Ovary (tissue), 7 donors: ENCODE measurements at regions not wholly inside any gene's neighbourhood (a gene's known extent, or its start where the extent isn't known, plus 50 kb on each side); places are given as distances from the start of the nearest gene placed in this dataset. TPM values are rescaled to one million over a fixed set of nuclear protein-coding genes. Genes with fewer than 3 reads are reported as not detected.

Experiments
- DNase-seq, 5 donors: peaks; one replicate each; pipeline ENCODE4 v3.0.0-alpha.2; 2019 to 2020
- H3K27ac ChIP-seq, 2 donors: fragments of 200-600 bp; one replicate each; pipeline versions ENCODE4 v1.5.1 to v1.8.0; 2019 to 2022
- H3K27me3 ChIP-seq: fragments of 200-600 bp; one replicate; pipeline ENCODE4 v1.8.0; 2022
- H3K36me3 ChIP-seq: fragments of 200-600 bp; sonication (generic); one replicate; pipeline ENCODE4 v1.5.1; 2019
- H3K4me1 ChIP-seq: one replicate; pipeline ENCODE4 v1.8.1; 2013; ENCODE audit warnings: mild to moderate bottlenecking, moderate library complexity; ENCODE audit not compliant: insufficient read depth
- H3K4me3 ChIP-seq: fragments of 200-600 bp; sonication (generic); one replicate; pipeline ENCODE4 v1.5.1; 2017
- H3K9me3 ChIP-seq, 2 donors: fragments of 200-600 bp in 1 of 2; sonication (generic) in 1 of 2; one replicate each; pipeline versions ENCODE4 v1.5.1 to v1.8.1; 2013 to 2019; ENCODE audit warnings: mild to moderate bottlenecking in 1 of 2, moderate library complexity in 1 of 2
- EP300 ChIP-seq: sonication (generic); formaldehyde crosslinking; IDR thresholded peaks from one replicate; pipeline ENCODE4 v1.6.1; 2017; ENCODE audit warnings: antibody characterized with exemption
- POLR2A ChIP-seq: fragments of 450-650 bp; IDR thresholded peaks from one replicate; pipeline ENCODE4 v1.6.1; 2017; ENCODE audit warnings: antibody characterized with exemption, mild to moderate bottlenecking, moderate library complexity
- WGBS, 3 donors: extraction: QIAGEN DNeasy Blood & Tissue Kit in 1 of 3; methylation state at CpG; one replicate each; pipeline versions ENCODE4 v1.1.5 to v1.1.7; 2013 to 2017; 5-methylcytosine and 5-hydroxymethylcytosine counted together
- intact Hi-C, 4 donors: fragments of 100-400 bp; cut with DNase I; formaldehyde crosslinking; loops; one replicate each; pipeline versions ENCODE4 v1.11.0 to v1.15.1; 2022 to 2023
- small RNA-seq: library from RNA; depleted of rRNA; stranded (forward); fragments of <200 nt; gene quantifications from one replicate; pipeline ENCODE3, GENCODE V24; 2016
- TF ChIP-seq, protein P1 (sequence below), 3 donors: fragments of 450-650 bp in 2 of 3; fragments of 200-600 bp in 1 of 3; IDR thresholded peaks; one replicate each; pipeline versions ENCODE4 v1.5.1 to v1.8.0; 2016 to 2022; ENCODE audit warnings: antibody characterized with exemption in 3 of 3, mild to moderate bottlenecking in 1 of 3
- donor health status: DM: no; HTN: no; CAD: no; lungs with moderate emphysema.
- donor health status: DM: no; HTN: no; CAD: no.
- donor health status: Bipolar disorder and iron deficiency.
- donor health status: DM: no; HTN: no; CAD: no.
- donor health status: DM: yes; HTN: yes; CAD: no.

DNA sequence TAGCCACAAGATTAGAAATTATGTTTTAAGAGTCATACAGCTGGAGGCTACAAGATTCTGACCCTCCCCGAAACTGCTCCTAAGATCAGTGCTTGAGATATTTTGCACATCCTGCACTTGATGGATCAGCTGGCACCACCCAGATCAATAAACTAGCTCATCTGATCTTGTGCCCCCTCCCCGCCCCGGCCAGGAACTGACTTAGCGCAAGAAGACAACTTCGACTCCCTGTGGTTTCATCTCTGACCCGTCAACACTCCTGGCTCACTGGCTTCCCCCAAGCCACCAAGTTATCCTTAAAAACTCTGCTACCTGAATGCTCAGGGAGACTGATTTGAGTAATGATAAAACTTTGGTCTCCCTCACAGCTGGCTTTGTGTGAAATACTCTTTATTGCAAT is 73.5 kb upstream of the NPSR1 start:
- no peak overlapping the region for H3K27ac ChIP-seq
- no peak overlapping the region for H3K4me3 ChIP-seq
- TF ChIP-seq EP300 (no peak), POLR2A (no peak)
- TF ChIP-seq, protein P1, sequence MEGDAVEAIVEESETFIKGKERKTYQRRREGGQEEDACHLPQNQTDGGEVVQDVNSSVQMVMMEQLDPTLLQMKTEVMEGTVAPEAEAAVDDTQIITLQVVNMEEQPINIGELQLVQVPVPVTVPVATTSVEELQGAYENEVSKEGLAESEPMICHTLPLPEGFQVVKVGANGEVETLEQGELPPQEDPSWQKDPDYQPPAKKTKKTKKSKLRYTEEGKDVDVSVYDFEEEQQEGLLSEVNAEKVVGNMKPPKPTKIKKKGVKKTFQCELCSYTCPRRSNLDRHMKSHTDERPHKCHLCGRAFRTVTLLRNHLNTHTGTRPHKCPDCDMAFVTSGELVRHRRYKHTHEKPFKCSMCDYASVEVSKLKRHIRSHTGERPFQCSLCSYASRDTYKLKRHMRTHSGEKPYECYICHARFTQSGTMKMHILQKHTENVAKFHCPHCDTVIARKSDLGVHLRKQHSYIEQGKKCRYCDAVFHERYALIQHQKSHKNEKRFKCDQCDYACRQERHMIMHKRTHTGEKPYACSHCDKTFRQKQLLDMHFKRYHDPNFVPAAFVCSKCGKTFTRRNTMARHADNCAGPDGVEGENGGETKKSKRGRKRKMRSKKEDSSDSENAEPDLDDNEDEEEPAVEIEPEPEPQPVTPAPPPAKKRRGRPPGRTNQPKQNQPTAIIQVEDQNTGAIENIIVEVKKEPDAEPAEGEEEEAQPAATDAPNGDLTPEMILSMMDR (IDR thresholded peaks at IDR 0.05) = no peak
- no peak for DNase-seq
- intact Hi-C loops = no loop called here
- H3K27me3 ChIP-seq = no peaks in the 10 kb centered on the region
- 81 to 95% (median 94%) methylated on average over 6 of the region's 6 CpGs for WGBS, 3 donors
- no peaks in the 10 kb centered on the region for H3K4me1 ChIP-seq
- H3K36me3 ChIP-seq = no peaks in the 10 kb centered on the region
- H3K9me3 ChIP-seq = no peaks in the 10 kb centered on the region

DNA sequence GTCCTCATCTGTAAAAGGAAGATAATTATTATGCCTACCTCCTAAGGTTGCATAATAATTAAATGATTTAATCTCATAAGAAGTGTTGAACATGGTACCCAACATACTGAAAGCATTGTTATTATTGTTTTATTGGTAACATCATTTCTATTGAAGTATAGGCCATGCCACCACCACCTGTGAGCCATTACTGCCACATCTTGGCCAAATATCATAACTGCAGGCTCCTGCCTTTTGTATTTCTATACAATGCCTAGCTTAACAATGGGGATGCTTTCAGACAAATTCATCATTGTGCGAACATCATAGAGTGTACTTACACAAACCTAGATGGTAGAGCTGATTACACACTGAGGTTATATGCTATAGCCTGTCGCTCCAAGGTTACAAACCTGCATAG is 61.1 kb upstream of the NPSR1 start:
- no peak for TF ChIP-seq EP300
- TF ChIP-seq, protein P1 (IDR thresholded peaks at IDR 0.05) = no peak
- no peak for TF ChIP-seq POLR2A
- intact Hi-C loops = no loop called here
- no peak overlapping the region for H3K27ac ChIP-seq
- DNase-seq = no peak
- 90 to 95% (median 90%) methylated on average over 2 of the region's 2 CpGs for WGBS, 3 donors
- H3K4me1 ChIP-seq = no peaks in the 10 kb centered on the region
- no peaks in the 10 kb centered on the region for H3K27me3 ChIP-seq
- no peaks in the 10 kb centered on the region for H3K9me3 ChIP-seq
- no peak overlapping the region for H3K4me3 ChIP-seq
- H3K36me3 ChIP-seq = no peaks in the 10 kb centered on the region

DNA sequence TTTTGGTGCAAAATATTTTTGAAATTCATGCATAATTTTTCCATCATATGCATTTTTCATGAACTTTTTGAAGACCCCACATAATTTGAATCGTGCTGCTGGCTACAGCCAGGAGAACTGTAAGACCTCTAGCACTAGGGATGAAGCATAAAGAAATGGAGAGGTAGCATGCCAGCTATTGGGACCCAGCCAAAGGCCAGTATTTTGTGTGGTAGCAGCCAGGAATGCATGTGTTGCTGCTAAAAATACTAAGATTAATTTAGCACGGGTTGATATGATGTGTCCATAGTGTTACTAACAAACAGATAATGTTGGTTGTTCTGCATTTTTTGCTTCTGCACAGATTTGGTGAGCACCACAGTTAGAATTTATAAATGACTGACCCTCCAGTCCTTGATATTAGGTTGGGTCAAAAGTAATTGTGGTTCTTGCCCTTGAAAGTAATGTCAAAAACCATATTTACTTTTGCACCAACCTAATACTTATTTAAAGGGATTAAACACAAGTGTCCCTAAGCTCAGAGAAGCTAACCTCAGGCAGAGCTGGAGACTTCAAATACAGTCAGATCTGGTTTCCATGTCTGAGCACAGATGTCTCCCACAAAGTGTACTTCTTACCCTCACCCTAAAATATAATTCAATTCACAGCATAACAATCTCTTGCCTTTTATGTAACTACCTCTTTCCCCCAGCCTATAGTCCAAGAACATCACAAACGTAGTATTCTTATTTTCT is 54.1 kb upstream of the NPSR1 start:
- no peaks in the 10 kb centered on the region for H3K4me1 ChIP-seq
- no peaks in the 10 kb centered on the region for H3K27me3 ChIP-seq
- no peak for TF ChIP-seq EP300
- WGBS, 3 donors = 52 to 64% (median 56%) methylated on average over 3 of the region's 3 CpGs
- intact Hi-C loops = no loop called here
- no peak overlapping the region for H3K4me3 ChIP-seq
- H3K36me3 ChIP-seq = no peaks in the 10 kb centered on the region
- H3K27ac ChIP-seq = no peak overlapping the region
- no peaks in the 10 kb centered on the region for H3K9me3 ChIP-seq
- no peak for DNase-seq

Small RNA genes in the stretch of these regions (small RNA-seq; reads per million reads assigned to genes)
- gene RNU6-438P = not detected
